HG03439 (cell line): ENCODE measurements at regions not wholly inside any gene's neighbourhood (a gene's known extent, or its start where the extent isn't known, plus 50 kb on each side); places are given as distances from the start of the nearest gene placed in this dataset.

Source experiments
- ATAC-seq: cut with Tn5 transposase; IDR thresholded peaks from one replicate; pipeline ENCODE4 v1.9.1; 2021; ENCODE audit warnings: mild to moderate bottlenecking, moderate library complexity; ENCODE audit not compliant: unreplicated experiment

DNA sequence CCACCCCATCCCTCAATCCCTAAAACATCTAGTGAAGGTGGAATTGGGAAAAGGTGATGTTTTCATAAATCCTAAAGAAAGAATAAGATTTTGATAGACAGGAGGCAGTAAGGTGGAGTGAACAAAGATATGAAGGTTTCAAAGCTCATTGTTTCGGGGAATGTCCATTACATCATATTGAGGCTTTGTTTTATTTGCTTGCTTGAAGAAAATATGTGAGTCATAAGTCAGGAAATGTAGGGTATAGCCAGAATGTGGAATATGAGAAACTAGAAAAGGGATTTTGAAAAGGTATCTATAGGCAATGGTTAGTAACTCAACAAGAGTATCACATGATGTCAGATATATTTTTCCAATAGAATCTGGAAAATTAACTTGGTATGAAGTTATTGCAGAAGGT is 1178.5 kb upstream of the ACVR2A start:
- ATAC-seq, result no peak

DNA sequence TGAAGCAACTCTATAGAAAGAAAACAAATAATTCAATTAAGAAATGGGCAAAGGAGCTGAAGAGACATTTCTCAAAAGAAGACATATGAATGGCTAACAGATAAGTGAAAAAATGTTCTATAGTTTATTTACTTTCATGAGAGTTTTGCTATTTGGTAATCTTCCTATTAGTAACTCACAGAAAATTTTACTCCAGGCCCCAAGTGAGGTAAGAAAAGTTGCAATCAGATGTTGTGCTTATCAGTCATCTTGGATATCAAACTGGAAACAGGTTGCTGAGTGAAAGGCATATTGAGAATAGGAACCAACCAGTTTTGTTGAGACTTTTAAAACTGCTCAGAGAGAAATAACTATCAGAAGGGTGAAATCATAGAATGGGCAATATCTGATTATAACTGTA is 1179.0 kb upstream of the ACVR2A start:
- ATAC-seq, result no peak

DNA sequence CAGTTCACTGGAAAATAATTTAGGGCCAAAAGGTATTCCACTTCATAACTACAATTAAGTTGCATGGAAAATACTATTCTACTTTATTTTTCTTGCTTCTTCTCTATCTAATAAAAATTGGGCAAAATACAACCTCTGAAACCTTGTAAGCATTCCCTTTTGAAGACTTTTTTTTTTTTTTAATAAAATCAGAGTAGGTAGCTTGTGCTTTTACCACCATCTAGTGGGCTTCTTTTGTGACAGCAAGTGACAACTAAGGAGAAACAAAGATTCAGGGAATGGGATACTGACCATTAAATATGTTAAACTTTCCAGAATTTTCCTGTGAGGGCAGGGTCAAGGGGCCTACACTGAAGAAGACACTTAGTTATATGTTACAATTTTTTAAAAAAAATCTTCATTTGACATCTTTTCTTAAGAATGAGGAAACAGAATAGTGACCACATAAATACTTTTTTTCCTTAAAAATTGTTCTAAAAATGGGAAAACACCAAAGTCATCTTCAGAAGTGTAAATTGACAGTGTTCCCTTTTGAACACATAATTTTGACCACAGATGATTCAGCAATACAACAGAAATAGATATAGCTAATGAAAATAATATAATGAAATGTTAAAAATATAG is 1183.2 kb upstream of the ACVR2A start:
- no peak for ATAC-seq

DNA sequence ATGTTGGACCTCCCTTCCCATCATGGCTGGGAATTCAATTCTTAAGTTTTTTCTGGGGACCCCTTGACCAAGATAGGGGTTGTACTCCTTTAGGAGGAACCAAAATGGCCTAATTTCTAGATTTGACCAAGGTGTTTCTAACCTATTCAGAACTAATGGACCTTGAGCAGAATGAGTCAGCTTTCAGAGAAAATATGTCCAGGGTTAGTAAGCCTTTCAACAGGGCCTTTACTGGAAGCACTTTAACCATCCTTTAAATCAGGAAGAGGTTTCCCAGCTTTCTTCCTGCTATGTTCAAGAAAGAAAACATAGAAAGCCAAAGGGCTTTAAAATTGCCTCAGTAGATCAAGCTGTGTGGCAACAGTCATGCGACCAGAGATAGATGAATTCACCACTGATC is 1184.9 kb upstream of the ACVR2A start:
- ATAC-seq, result no peak

DNA sequence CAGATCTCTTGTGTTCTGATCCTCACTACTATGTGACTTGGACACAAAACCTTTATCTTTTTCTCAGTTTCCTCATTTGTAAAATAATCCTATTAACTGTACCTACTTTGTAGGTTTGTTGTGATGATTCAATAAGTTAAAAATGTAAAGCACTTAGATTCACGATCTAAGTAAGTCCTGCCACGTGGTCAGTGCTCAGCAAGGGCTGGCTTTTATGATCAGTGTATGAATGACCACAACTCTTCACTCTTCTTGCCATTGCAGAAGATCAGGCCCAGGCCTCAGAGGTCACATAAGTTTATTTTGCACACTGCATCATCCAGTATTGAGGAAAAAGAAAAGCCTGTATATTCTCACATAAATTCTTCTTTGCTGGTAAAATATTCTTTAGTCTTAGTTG is 1192.5 kb upstream of the ACVR2A start:
- no peak for ATAC-seq

DNA sequence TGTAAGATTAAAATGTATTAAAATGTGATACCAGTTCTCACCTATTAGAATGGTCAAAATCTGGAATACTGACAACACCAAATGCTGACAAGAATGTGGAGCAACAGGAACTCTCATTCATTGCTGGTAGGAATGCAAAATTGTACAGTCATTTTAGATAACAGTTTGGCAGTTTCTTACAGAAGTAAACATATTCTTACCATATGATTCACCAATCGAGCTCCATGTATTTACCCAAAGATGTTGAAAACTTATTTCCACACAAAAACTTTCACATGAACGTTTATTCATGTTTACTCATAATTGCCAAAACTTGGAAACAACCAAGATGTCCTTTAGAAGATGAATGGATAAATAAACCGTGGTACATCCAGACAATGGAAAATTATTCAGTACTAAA is 1193.5 kb upstream of the ACVR2A start:
- no peak for ATAC-seq

DNA sequence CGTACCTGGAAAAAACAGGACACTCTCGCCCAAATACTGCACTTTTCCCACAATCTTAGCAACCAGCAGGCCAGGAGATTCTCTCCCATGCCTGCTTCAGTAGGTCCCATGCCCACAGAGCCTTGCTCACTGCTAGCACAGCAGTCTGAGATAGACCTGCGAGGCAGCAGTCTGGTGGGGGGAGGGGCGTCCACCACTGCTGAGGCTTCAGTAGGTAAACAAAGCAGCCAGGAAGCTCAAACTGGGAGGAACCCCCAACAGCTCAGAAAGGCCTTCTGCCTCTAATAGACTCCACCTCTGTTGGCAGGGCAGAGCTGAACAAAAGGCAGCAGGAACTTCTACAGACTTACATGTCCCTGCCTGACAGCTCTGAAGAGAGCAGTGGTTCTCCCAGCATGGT is 1202.8 kb upstream of the ACVR2A start:
- ATAC-seq, result no peak

DNA sequence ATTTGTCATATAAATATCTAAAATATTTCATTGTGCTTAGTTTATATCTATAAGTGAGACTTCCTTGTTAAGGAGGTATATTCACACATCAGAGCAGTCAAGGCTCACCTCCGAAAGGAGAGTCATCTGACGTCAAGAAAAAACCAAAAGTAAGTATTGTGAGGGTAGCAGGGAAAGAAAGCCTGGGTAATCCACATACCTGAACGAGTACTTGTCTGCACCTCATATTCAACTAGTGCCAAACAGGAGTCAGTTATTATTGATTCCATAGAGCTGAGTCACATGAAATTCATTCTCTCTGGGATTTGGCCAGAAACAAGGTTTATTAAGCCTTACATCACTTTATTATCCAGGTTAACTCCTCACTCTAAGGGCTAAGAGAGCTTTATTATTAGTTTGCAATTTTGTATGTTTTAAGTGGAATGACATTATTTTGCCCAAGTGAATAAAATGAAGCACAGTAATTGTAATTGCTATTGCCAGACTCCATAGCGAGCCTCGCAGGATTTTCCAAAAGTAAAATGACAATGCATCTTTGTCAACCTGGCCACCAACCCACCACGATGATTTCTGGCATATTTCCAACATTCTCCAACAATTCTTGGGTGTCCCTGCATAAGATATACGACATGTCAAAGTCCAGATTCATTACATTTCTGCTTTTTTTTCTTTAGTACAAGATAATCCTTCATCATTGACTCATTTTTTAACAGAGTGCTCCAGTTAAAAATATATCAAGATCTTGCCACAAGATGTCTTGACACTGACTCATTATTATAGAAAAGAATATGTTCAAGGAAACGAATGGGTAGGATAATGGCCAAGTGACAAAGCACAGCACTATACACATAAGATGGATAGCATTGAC is 1210.4 kb upstream of the ACVR2A start:
- ATAC-seq, result no peak

DNA sequence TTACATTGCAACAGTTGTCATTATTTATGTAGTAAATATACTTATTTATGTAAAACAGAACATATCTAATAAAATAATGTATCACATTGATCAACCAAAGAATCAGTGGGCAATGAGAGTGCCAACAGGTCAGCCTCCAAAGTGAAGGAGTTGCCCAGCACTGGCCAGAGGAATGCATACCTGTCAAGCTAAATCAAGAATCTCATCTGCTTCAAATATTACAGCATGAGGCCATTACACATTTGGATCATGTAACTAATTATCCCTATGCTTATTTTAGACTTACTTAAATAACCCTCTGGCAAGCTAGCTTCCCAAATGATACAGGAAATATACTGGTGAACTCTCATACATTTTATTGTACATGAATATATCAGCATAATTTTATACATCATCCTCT is 1211.7 kb upstream of the ACVR2A start:
- ATAC-seq, result no peak

DNA sequence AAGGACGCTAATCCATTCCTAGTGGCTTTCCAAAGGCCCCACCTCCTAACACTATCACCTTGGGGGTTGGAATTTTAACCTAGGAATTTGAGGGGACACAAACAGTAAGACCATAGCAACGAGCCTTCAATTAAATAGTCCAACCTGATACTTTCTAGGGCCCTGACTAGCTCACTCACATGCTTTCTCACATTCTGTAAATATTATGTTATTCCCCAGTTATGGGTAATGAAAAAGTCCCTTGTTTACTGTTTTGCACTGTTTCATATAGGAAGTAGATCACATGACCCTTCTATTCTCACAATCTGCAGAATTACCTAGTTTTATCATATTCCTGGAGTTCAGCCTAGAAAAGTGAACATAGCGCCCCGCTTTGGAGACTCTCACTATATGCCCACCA is 1212.1 kb upstream of the ACVR2A start:
- no peak for ATAC-seq

DNA sequence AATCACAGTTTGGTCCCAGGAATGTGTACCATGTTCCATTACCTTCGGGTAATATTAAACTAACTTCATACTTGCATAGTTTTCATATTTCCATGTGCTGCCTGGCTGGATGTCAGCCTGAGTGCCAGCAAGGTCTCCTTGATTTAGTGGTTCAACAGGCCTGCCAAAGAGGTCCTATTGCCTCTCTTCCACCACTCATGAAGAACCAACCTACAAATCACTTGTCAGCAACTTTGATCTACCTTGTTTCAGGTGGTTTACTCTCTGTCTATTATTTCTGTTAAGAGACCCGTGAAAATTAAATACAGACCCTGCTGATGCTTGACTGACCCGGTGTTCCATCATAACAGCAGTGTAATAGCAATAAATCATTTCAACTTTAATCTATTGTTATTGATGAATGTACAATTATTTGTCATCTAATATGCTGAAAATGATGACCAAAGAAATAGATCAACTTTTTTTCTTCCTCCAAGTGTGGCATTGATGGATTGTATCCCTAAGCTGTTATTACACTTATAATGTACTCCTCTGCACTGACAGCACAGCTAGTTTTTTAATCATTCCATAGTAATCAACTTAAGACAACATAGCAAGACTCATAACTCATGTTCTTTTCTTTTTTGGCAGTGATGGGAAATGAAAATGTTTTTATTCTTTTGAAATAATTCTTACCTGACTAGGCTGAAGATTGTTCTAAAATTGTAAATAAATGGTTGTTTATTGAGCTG is 1220.2 kb upstream of the ACVR2A start:
- no peak for ATAC-seq

DNA sequence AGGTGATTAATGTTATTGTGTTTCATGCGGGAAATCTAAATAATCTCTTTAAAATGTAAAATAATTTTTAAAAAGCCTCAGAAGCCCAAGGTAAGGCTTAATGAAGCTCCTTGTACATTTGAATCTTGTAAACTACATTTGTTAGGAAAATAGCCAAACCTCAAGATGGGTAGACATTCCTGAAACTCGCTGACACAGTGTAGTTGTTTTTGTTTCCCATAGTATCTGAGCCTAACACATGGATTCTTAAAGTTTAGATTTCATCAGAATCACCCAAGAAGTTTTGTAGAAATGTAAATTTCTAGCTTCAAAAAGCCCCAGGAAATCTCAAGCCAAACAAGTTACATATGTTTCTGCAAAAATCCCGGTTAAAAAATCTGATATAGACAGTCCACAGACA is 1221.1 kb upstream of the ACVR2A start:
- no peak for ATAC-seq

DNA sequence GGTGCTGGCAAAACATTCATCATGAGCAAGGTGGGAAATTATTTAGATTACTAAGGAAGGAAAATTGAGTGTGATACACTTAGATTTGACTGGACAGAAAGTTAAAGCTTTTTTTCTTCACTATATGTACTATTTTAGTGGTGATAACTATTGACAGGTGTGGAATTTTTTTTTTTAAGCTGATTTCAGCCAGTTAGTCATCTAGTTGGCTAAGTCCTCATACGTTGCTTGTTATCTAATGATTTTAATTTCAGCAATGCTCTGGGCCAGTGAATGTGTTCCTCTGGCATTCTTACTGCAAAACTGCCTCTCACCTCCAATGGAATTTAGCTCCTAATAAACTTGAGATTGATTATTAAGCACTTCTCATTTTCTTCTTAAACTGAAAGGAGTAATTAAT is 1223.2 kb upstream of the ACVR2A start:
- no peak for ATAC-seq

DNA sequence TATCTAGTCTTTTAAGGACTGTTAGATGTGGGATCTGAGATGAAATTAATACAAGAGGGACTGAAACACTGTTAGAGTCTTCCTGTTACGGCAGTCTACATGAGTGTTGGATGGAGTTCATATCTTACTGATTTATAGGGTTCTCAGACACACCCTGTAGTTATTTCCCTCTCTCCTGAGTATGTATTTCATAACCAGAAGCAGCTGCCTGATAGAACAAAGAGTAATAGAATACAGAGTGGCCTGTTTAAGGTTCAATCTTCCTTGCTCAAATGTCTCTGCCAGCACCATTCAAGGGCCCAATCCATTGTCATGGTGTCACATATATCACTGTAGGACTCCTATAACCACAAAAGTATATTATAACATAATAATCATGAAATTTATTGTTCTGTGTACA is 1229.1 kb upstream of the ACVR2A start:
- ATAC-seq, result no peak

DNA sequence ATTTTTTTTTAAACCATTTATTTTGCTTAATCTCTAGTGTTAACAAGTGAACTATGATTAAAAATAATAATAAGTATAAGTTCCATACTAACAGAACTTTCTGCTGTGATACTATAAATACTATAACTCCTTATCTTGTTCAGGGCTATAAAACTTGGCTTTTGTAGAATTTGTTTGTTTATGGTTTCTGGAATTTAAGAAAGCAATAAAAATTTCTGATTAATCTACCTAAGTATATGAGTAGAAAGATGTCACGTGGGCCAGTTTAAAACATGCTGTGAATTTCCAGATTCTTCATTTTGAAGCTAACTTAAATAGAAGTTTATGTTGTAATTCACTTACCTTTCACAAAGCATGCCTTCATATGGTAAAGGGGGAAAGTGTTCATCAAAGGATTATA is 1236.3 kb upstream of the ACVR2A start:
- no peak for ATAC-seq

DNA sequence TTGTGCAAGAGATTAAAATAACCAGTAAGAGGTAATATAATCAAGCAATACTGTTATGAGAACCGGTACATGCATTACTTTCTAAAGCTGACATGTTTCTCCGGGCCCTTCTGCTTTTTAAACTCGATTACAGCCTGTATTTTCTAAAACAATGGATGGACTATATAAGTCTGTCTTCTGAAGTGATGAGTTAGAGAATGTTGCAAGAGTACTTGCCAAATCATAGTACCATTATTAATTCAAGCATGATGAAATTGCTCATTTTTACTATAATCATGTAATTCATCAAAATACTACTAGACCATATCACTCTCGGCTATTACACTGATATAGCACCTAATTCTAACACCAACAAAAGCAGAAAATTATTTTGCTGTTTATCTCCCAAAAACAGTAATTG is 1240.3 kb upstream of the ACVR2A start:
- ATAC-seq, result no peak

DNA sequence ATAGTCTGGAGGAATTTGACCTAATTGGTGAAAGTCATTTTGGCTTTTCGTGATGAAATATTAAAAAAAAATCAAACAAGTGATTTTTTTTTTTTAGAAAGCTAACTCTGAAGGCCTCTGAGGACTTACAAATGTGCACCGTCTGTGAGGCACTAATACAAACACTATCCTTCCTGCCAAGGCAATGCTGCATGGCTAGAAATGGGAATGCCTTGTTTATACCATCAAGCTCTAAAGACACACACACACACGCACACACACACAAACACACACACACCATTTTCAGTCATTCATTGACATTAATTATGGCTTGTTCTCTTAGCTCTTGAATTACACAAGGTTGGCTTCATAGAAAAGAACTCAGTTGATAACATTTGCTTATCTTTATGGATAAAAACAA is 1242.0 kb upstream of the ACVR2A start:
- ATAC-seq, result no peak

DNA sequence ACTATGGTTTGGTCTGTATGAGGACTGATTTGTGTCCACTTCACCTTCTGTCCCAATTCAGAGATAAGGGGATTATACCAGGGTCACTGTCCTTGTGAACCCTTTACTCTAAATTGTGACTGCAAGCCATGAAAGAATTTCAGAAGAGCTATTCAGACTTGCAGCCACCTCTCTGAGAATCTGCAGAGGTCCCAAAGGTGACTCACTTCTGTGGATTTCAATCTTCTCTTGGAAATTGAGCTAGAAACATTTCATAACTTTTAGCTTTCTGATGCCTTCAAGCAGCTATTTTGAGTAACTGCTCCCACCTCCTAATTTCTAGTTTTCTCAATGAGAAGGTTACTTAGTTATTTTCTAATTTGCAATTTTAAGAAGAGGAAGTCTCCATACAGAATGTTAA is 1242.4 kb upstream of the ACVR2A start:
- ATAC-seq, result no peak

DNA sequence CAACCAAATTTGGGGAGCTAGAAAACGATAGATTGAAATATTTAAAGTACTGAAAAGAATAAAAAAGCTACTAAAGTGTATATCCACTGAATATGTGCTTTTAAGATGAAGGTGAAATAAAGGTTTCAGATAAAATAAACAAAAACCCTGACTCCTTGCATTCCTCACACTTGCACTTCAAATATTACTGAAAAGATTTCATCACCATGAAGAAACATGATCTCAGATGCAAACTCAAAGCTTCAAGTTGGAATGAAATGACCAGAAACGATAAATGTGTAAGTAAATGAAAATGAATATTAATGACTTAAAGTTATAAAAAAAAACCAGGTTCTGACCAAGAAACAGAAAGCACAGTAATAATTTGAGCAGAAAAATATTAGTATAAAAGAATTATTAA is 1246.0 kb upstream of the ACVR2A start:
- no peak for ATAC-seq

DNA sequence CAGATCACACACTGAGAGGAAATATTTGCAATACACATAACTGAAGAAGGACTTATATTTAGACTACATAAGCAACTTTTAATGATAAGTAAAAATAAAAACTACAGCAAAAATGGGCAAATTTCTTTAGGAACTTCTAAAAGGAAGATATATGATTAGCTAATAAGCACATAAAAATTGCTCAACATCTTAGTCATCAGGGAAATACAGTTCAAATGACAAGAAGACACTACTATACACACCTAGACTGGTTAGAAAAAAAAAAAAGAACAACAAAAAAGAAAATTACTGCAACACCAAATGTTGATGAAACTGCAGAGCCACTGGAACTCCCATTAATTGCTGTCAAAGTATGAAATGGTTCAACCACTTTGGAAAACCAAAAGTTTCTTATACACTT is 1247.5 kb upstream of the ACVR2A start:
- no peak for ATAC-seq

DNA sequence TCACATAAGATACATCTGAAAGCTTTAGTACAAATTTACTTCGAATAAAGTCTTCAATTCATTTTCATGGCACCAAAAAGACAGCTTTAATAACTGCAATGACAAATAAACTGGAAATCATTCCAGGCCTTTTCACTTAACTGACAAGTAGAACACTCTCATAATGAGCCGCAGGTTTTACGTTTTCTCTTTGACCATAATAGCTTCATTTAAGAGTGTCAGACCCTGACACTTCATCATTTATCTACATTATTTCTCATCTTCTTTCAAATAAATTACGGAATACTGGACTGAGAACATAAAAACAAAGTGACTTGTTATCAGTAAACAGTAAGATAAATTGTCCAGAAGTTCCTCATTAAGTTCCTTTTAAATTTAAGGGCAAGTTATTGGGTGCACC is 1252.9 kb upstream of the ACVR2A start:
- ATAC-seq, result no peak

DNA sequence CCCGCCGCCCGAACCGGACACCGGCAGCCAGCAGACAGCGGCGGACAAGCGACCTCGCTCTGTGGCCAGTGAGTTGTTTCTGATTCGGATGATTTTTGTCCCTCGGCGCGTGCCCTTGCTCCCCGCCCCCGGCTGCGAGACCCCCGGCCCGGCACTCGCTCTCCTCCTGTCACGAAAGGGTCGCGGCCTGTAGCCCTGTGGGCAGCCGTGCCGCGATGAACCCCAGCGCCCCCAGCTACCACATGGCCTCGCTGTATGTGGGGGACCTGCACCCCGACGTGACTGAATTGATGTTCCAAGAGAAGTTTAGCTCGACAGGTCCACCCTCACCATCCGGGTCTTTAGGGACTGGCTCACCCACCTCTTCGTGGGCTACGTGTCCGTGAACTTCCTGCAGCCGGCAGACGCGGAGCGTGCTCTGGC is 1257.5 kb upstream of the ACVR2A start:
- ATAC-seq, result no peak
